IPS-NIHi7 (cell line): ENCODE measurements at regions not wholly inside any gene's neighbourhood (a gene's known extent, or its start where the extent isn't known, plus 50 kb on each side); places are given as distances from the start of the nearest gene placed in this dataset.
"Not testable (repeated sequence)": the region's sequence is repeated elsewhere in the genome, so short reads cannot be mapped to it uniquely, and the experiment has no call there.

Experiments used
- DNase-seq: peaks from one replicate; pipeline ENCODE4 v3.0.0; 2012; ENCODE audit warnings: mixed read lengths; ENCODE audit errors: extremely low spot score

DNA sequence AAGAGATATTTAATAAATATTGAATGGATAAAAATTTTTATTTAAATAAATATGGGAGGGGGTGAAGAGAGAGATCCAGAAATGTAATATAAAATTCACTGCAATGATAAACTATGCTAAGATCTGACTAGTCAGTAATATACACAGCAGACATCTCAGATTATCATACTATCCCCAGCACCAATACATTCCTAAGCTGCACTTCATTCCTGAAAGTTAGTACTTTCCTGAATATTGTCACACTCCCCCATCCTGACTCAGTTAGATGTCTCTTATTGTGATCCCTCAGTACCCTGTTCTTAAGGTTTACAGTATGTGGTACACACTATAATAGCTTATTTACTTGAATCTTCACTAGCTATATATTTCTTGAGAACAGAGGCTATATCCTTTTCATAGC lies 88.3 kb upstream of the KCNQ5 start:
- no peak for DNase-seq

DNA sequence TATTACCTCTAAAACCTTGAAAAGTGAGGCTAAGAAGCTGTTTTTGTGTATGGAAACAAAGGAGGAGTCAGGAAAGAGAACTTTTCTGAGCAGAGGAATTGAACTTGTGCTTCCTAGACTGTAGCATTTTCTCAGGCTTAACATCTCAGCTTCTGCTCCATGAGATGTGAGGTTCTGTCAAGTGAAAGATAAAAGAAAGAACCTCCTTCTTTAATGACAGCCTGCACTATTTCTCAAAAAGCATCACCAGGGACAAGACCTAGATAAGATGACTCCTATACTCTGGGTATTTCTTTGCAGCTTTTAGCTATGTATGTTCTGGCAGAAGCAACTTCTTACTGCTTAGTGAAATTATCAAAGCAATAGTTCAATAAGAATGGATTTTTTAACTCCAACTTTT lies 87.6 kb upstream of the KCNQ5 start:
- no peak for DNase-seq

DNA sequence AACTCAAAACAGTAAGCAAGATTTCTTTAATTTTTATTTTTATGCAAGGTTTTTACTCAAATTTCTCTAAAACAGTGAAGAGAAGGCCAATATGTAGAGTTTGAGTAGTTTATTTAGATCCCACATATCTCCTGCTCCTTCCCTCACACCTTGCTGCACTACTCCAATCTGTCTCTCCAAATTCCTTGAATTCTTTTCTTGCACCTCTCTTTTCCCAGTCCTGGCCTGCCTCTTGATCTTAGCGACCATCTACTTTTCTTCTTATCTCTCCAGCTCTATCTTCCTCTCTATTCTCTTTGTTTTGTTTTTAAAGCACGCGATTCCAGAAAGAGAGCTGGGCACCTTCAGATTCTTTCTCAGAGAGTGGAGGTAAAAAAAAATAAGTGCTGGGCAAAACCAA lies 86.7 kb upstream of the KCNQ5 start:
- DNase-seq: peak; percentile 12

DNA sequence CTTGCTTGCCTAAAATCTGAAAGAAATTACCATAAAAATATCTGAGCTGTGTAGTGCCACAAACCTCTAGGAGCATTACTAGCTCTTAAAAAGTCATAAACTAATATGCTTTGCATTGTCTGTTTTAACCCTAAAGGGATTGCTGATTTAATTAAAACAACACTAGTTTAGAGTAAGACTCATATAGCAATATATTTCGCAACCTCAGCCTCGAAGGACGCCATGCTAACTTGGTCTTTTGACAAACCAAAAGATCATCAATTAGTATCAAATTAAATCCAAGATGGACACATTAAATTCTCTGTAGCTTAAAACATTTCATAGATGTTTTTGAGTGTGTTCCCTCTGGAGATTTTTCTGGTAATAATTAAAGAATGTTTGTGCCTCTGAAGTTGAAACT lies 74.8 kb upstream of the KCNQ5 start:
- no peak for DNase-seq

DNA sequence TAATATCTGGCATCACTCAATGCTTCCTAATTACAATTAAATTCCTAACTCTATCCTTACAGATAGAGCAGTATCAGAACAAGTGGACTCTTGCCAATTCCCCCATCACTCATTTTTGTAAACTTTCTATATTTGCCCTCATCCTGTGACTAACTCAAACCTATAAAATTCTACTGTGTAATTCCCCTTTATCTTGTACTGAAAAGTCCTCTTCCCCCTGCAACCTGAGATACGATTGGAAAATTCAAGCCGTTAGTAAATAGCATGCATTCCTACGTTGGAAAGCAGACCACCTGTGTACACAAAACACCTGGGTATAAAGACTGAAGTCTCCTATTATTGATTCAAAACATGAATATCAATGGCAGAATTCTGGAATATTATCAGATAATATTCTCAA lies 70.4 kb upstream of the KCNQ5 start:
- DNase-seq: no peak

DNA sequence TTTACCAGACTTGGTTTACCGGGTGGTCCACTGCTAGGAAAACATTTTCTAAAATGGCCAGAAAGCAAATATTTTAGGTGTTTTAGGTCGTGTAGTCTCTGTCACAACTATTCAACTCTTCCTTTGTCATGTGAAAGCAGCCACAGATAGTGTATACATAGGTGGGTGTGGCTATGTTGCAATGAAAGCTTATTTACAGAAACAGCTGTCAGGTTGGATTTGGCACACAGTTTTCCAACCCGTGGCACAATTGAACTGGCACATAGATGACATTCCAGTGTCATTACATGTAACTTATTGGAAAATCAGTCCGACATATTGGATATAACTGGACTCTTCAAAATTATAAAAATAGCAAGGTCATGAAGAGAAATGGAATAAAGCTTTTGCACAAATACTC lies 68.9 kb upstream of the KCNQ5 start:
- no peak for DNase-seq

DNA sequence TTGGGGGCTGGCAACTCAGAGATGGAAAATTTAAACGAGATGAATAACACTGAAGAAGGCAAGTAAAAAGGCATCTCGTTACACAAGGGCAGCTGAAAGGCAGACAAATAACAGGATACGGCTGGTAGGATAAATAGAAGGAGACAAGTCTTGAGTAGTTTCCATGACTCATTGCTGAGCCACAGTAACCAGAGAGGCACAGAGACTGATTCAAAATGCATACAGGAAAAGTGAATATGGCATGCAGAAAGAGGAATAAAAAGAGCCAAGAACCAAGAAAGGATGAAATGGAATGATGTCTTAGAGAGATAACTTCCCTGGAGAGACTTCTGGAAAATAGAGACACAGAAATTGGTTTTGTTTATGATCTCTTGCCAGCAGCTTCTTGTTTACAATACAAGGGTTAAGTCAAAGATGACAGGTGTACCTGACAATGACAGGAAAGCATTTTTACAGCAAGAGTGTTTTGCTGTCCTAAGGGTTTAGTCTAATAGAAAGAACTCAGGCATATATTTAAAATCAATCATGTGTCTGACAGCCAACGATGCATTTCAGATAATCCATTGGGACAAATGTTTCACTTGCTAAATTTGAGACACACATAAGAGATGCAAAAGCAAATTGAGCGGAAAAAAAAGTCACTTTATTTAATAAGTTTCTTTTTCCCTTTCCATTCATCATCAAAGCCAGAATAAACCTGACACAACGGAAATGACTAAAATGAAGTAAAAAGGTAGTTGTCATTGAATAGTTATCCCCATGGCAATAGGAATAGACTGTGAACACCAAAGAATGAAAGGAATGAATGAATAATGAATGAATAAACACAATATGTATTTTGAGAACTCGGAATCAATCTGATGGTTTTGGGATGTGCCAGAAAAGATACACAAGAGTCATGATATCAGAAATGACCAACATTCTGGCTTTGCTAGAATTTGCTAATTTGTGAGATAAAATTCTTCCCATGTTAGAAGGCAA lies 68.0 kb upstream of the KCNQ5 start:
- DNase-seq: peak; percentile 36

DNA sequence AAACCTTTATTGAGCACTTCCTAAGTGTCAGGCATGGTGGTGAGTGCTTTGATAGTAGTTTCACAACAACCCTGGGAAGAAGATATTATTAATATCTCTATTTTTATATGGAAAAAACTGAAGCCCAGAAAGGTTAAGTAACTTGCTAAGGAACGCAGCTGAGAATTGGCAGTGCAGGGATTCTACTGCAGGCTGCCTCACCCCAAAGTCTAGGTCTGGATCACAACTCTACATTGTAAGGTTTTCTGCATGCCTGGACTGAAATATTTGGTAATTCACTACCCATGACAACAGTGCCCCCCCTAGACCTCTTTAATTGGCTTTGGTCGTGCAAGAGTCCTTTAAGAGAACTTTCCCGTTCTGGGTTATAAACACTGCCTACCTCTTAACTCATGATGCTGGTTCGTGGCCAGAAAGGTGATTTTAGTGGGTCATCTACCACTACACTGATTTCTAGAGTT lies 67.1 kb upstream of the KCNQ5 start:
- DNase-seq: no peak

DNA sequence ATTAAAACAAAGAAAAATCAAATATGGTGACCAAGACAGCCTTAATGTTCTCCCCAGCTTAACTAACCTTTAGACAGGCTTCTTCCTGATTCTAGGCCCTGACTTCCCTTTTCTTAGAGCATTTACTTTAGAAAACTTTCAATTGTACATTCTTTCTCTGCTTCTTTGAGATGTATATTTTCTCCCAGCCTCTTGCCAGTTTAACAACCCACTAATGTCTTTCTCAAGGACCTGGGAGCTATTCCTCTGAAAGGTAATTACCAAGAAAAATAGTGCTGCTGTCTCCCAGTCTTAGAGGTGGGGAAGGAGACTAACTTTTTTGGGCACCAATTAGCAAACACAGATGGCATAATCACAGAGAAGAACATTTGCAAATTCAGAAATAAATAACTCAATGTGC lies 62.8 kb upstream of the KCNQ5 start:
- no peak for DNase-seq

DNA sequence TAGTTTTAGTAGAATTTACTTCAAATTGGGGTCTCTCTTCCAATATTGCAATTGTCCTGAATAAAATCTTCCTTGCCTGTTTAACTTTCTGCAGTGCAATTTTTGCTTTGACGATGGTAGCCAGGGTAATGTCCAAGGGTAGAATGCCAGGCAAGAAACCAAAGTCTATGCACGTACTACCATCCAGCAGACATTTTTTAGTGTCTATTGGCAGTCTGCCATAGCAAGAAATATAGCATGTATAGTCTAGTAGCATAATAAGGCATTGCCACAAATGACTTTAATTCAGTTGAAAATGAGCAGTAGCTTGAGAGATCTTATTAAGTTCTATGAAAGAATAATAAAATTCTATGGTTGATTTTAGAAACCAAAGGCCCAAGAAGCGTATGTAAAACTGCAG lies 62.3 kb upstream of the KCNQ5 start:
- DNase-seq: no peak

DNA sequence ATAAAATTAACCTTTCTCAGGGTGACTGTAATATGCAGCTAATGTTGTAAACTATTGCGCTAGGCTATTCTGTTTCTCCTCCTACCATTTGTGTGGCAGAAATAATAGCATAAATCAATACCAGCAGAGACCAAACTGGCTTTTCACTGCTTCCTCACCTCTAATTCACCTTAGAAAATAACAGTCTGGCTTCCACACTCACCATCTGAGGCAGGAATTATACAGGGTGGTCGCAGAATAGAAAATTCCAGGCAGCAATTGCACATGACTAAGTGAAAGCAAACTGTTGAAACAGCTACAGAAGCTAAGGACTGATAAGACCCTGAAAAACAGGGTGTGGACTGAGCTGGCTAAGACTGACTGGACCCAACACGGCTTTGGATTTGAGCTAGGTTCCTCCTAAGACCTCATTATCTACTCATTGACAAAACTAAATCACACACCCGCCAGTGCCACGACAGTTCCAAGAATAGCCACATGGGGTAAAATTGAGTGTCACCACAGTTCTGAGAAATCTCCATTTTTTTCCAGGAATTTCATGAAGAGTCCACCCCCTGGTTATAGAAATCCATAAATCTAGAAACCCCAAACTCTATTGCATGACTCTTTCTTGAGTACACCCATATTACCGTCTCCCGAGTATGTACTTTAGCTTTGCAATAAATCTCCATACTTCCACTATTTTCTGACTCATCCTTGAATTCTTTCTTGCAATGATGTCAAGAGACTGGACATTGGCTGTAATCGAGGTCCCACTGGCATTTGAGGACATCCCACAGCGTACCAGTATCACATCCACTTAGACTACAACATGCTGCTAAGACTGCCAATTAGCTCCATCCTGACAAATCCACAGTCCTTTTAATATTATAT lies 60.9 kb upstream of the KCNQ5 start:
- DNase-seq: no peak

DNA sequence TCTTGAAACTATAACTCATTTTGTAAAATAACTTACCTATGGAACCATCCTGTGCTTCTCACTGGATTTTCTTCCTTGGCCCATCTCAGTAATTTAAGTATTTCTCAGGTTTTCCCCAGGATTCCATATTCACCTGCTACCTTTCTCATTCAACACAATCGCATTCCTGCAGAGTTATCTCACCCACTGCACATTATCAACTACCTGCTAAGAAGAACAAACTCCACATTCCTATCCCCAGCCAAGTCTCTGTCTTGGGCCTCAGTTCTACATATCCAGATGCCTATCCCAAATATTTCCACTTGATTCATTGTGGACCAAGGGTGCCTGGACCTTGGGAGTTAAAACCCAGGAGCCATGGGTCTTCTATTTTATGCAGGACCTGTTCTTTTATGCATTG lies 60.2 kb upstream of the KCNQ5 start:
- peak; percentile 17 for DNase-seq

DNA sequence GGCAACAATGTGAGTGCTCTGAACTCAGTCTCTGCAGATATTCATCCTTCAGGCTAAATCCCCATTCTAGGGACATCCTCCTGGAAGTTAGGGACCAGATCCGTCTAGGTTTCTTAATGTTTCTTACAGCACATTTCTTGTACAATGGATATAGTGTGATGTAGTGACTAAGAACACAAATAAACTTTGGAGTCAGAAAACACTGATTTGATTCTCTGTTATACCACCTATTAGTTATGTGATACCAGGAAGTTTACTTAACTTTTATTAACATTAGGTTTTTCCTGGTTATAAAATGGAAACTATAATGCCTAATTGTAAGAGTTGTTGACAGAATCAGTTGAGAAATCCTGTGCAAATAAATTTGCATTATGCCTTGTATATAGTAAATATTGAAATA lies 57.6 kb upstream of the KCNQ5 start:
- no peak for DNase-seq

DNA sequence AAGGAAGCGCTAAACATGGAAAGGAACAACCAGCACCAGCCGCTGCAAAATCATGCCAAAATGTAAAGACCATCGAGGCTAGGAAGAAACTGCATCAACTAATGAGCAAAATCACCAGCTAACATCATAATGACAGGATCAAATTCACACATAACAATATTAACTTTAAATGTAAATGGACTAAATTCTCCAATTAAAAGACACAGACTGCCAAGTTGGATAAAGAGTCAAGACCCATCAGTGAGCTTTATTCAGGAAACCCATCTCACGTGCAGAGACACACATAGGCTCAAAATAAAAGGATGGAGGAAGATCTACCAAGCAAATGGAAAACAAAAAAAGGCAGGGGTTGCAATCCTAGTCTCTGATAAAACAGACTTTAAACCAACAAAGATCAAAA lies 49.9 kb upstream of the KCNQ5 start:
- not testable (repeated sequence) for DNase-seq
